ENCODE measurements at regions not wholly inside any gene's neighbourhood (a gene's known extent, or its start where the extent isn't known, plus 50 kb on each side); places are given as distances from the start of the nearest gene placed in this dataset.

- TF ChIP-seq SP1 (CRISPR knock-in tag; conservative IDR thresholded peaks at IDR 0.05) (no peak), ZNF138 (CRISPR knock-in tag; conservative IDR thresholded peaks at IDR 0.05) (no peak), STAT6 (CRISPR knock-in tag; conservative IDR thresholded peaks at IDR 0.05; ENCODE audit: low read depth) (no peak), CREB1 (CRISPR knock-in tag; IDR thresholded peaks at IDR 0.05) (no peak), CTCF (IDR thresholded peaks at IDR 0.05) (no peak), JUN (CRISPR knock-in tag; IDR thresholded peaks at IDR 0.05) (no peak), IRF2 (CRISPR knock-in tag; IDR thresholded peaks at IDR 0.05; ENCODE audit: borderline replicate concordance, low read depth) (no peak), ERG (CRISPR knock-in tag; IDR thresholded peaks at IDR 0.05) (no peak)
Observed at GRCh38 chr5:165780901-165781300, 2275.5 kb downstream of the MAT2B start.
